ENCODE measurements at regions not wholly inside any gene's neighbourhood (a gene's known extent, or its start where the extent isn't known, plus 50 kb on each side); places are given as distances from the start of the nearest gene placed in this dataset.

DNA sequence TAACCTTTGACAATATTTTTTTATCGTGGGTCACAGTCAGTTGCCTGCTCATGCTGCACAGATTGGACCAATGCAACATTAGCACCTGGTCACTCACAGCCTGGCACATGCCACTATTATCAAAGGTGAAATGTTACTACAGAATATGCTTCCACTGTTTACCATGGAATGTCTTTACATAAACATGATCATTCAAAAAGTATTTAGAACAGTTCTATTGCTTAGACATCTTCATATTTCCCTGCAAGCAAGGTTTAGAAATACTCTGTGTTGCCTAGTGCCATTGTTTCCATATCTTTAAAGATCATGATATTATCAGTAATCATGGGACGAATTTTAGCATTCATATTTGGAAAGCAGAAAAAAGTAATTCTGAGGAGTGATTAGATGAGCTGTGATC is 179.9 kb upstream of the CHRM2 start:
- FAIRE-seq = no peak
- ChIA-PET CTCF (no interaction called here), POLR2A (no interaction called here)
- intact Hi-C loops (cut with micrococcal nuclease) = loop anchor here (5.0 kb wide), 1 partner anchor 904 kb away; no protein-coding TSS in a partner anchor
- Histone ChIP-seq H3K4me2 (ENCODE audit: insufficient read depth, low read length) (no peak overlapping the region), H3K36me3 (ENCODE audit: control insufficient read depth in 2 of 2, extremely low read depth in 1 of 2, insufficient read depth in 2 of 2, low read length in 2 of 2) (no peaks in the 10 kb centered on the region), H3K4me3 (replicated peaks in 1 of 3; ENCODE audit: insufficient read depth in 1 of 3, low read depth in 1 of 3, low read length in 3 of 3) (no peak overlapping the region), H3K79me2 (ENCODE audit: control insufficient read depth, insufficient read depth, low read length) (no peaks in the 10 kb centered on the region), H3K27me3 (ENCODE audit: control insufficient read depth in 2 of 2, insufficient read depth in 2 of 2, low read length in 2 of 2) (no peaks in the 10 kb centered on the region), H4K20me1 (replicated peaks; ENCODE audit: control insufficient read depth, extremely low read depth, insufficient read depth, low read length) (no peaks in the 10 kb centered on the region), H3K27ac (ENCODE audit: insufficient read depth, low read depth, low read length) (no peak overlapping the region), H3K9me3 (replicated peaks; ENCODE audit: control insufficient read depth, insufficient read depth, low read length) (no peaks in the 10 kb centered on the region), H3K9ac (replicated peaks; ENCODE audit: extremely low read depth, insufficient read depth, low read length) (no peak overlapping the region), H3K4me1 (ENCODE audit: control insufficient read depth, extremely low read depth, insufficient read depth, low read length) (no peaks in the 10 kb centered on the region), H2AFZ (ENCODE audit: low read depth, low read length) (no peak overlapping the region), H3K9me1 (replicated peaks; ENCODE audit: control insufficient read depth, extremely low read depth, insufficient read depth, low read length) (no peaks in the 10 kb centered on the region)
- TF ChIP-seq FOS (IDR thresholded peaks at IDR 0.05; ENCODE audit: borderline replicate concordance, insufficient read depth, low read length) = no peak
- TF ChIP-seq GATA2 (IDR thresholded peaks at IDR 0.05; ENCODE audit: insufficient read depth, insufficient read length, low read depth, low read length) = no peak
- dilution Hi-C loops (cut with MboI; ENCODE audit: extremely low pct_ligation_motif_present, low sequenced_read_pairs) = no loop called here
- BruUV-seq (replicated peaks) = no TSS peak
- DNase-seq (ENCODE audit: low read depth, low spot score) = no peak

DNA sequence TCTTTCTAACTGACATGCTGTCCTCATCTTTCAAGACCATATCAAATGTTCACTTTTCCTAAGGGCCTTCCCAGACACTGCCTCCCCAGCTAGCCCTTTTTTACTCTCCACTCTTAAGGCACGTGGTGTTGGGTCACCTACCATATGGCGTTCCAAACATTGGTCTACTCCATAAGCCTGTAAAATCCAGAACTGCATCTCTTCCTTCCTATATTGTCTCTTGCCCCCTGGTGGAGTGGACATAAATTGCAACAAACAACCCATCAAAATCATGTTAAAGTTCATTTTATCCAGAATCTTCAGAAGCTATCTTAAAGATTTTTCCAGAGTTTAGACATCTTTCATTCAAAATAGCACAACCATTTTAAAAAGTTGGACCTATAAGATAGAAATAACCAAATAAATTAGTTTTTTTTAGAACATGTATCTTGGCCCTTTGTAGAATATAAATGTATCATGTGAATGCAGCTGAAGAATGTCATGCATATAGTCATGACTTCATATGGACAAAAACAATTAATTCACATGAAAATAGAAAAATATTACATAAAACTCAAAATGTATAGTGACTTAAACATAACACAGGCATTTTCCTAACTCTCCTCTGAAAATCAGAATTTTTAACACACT is 180.6 kb upstream of the CHRM2 start:
- H2AFZ ChIP-seq (ENCODE audit: low read depth, low read length) = no peak overlapping the region
- no TSS peak for BruUV-seq (replicated peaks)
- H3K27me3 ChIP-seq (ENCODE audit: control insufficient read depth in 2 of 2, insufficient read depth in 2 of 2, low read length in 2 of 2) = no peaks in the 10 kb centered on the region
- no peak for FAIRE-seq
- ChIA-PET POLR2A (no interaction called here), CTCF (no interaction called here)
- H3K79me2 ChIP-seq (ENCODE audit: control insufficient read depth, insufficient read depth, low read length) = no peaks in the 10 kb centered on the region
- dilution Hi-C loops (cut with MboI; ENCODE audit: extremely low pct_ligation_motif_present, low sequenced_read_pairs) = no loop called here
- no peaks in the 10 kb centered on the region for H3K36me3 ChIP-seq (ENCODE audit: control insufficient read depth in 2 of 2, extremely low read depth in 1 of 2, insufficient read depth in 2 of 2, low read length in 2 of 2)
- H3K4me3 ChIP-seq (replicated peaks in 1 of 3; ENCODE audit: insufficient read depth in 1 of 3, low read depth in 1 of 3, low read length in 3 of 3) = no peak overlapping the region
- H3K9me1 ChIP-seq (replicated peaks; ENCODE audit: control insufficient read depth, extremely low read depth, insufficient read depth, low read length) = no peaks in the 10 kb centered on the region
- H3K9me3 ChIP-seq (replicated peaks; ENCODE audit: control insufficient read depth, insufficient read depth, low read length) = no peaks in the 10 kb centered on the region
- no peak overlapping the region for H3K9ac ChIP-seq (replicated peaks; ENCODE audit: extremely low read depth, insufficient read depth, low read length)
- intact Hi-C loops (cut with micrococcal nuclease) = loop anchor here (5.0 kb wide), 1 partner anchor 904 kb away; no protein-coding TSS in a partner anchor
- H3K4me2 ChIP-seq (ENCODE audit: insufficient read depth, low read length) = no peak overlapping the region
- DNase-seq (ENCODE audit: low read depth, low spot score) = peak; percentile 7
- H3K4me1 ChIP-seq (ENCODE audit: control insufficient read depth, extremely low read depth, insufficient read depth, low read length) = no peaks in the 10 kb centered on the region
- H4K20me1 ChIP-seq (replicated peaks; ENCODE audit: control insufficient read depth, extremely low read depth, insufficient read depth, low read length) = no peaks in the 10 kb centered on the region
- TF ChIP-seq POLR2A (IDR thresholded peaks at IDR 0.05; ENCODE audit: low read depth, low read length) = no peak
- TF ChIP-seq, protein P1, sequence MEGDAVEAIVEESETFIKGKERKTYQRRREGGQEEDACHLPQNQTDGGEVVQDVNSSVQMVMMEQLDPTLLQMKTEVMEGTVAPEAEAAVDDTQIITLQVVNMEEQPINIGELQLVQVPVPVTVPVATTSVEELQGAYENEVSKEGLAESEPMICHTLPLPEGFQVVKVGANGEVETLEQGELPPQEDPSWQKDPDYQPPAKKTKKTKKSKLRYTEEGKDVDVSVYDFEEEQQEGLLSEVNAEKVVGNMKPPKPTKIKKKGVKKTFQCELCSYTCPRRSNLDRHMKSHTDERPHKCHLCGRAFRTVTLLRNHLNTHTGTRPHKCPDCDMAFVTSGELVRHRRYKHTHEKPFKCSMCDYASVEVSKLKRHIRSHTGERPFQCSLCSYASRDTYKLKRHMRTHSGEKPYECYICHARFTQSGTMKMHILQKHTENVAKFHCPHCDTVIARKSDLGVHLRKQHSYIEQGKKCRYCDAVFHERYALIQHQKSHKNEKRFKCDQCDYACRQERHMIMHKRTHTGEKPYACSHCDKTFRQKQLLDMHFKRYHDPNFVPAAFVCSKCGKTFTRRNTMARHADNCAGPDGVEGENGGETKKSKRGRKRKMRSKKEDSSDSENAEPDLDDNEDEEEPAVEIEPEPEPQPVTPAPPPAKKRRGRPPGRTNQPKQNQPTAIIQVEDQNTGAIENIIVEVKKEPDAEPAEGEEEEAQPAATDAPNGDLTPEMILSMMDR (IDR thresholded peaks at IDR 0.05; ENCODE audit: extremely low read depth in 1 of 2, insufficient read depth in 1 of 2, low read depth in 1 of 2, low read length in 2 of 2) = peak; percentile 30 to 31
- H3K27ac ChIP-seq (ENCODE audit: insufficient read depth, low read depth, low read length) = no peak overlapping the region

All from endothelial cell of umbilical vein (primary cell).